GM23338 (cell line): ENCODE measurements at regions not wholly inside any gene's neighbourhood (a gene's known extent, or its start where the extent isn't known, plus 50 kb on each side); places are given as distances from the start of the nearest gene placed in this dataset.

Experiments used
- CTCF ChIP-seq, 2 experiments: fragments of 200-600 bp in 1 of 2; sonication (generic) in 1 of 2; conservative IDR thresholded peaks; 2 replicates each; pipeline versions ENCODE4 v1.5.1 to v1.6.1; 2016 to 2017; ENCODE audit warnings: antibody characterized with exemption in 2 of 2, low read depth in 2 of 2, mild to moderate bottlenecking in 2 of 2, moderate library complexity in 1 of 2
- ETS1 ChIP-seq: IDR thresholded peaks from 2 replicates; pipeline ENCODE4 v1.6.1; 2016; ENCODE audit warnings: antibody characterized with exemption
- EZH2 ChIP-seq: fragments of 200-600 bp; sonication (generic); IDR thresholded peaks from one replicate; pipeline ENCODE4 v1.8.0; 2017; ENCODE audit warnings: antibody characterized with exemption, mild to moderate bottlenecking, low read depth; ENCODE audit not compliant: unreplicated experiment
- EZH2phosphoT487 ChIP-seq: fragments of 200-600 bp; sonication (generic); IDR thresholded peaks from one replicate; pipeline ENCODE4 v1.8.1; 2018; ENCODE audit warnings: antibody characterized with exemption; ENCODE audit not compliant: unreplicated experiment
- JUNB ChIP-seq: IDR thresholded peaks from one replicate; pipeline ENCODE4 v1.6.1; 2016; ENCODE audit warnings: antibody characterized with exemption; ENCODE audit not compliant: unreplicated experiment
- NANOG ChIP-seq: IDR thresholded peaks from 2 replicates; pipeline ENCODE4 v1.6.1; 2016; ENCODE audit warnings: antibody characterized with exemption, borderline replicate concordance
- POLR2AphosphoS5 ChIP-seq: IDR thresholded peaks from 2 replicates; pipeline ENCODE4 v1.6.1; 2016; ENCODE audit warnings: antibody characterized with exemption, low read depth
- ZNF114 ChIP-seq: fragments of 250-450 bp; sonication (Bioruptor Pico); IDR thresholded peaks from 2 replicates; pipeline ENCODE4 v1.5.0; 2020; ENCODE audit warnings: mild to moderate bottlenecking, moderate library complexity
- TF ChIP-seq, protein P1 (sequence below): IDR thresholded peaks from one replicate; pipeline ENCODE4 v1.6.1; 2018; ENCODE audit warnings: antibody characterized with exemption; ENCODE audit not compliant: unreplicated experiment

DNA sequence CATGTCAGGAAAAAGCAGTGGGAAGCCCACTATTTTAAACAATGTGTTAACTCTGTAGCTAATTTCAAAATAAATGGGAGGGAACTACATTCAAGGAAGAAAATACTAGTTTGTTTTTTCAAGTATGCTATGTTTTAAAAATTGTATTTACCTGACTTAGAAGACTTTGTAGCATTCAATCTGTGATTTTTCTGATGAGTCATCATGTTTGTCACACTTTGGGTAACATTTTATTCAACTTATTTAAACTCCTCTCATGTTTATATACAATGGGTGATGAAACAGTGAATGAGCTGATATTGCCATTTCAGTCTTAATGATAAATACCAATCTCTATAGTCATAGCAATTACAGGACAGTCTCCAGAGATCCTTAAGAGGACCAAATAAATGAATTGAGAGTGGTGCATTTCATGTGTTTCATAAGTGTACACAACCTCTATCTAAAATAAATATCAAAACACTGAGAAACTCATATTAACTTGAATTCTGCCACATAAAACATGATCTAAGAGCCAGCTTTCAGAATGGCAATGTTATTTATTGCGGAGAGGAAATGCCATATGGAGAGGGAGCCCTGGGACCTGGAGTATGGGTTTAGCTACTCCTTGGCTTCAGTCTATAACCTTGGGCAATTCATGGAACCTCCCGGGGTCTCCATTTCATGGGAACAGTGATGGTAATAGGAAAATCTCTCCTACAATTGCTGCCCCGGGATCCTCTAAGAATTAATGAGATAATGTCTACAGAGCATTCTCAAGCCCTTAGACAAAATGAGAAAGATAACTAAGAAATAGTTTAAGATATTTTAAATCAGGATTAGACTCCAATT lies 913.9 kb downstream of the TLE4 start:
- TF ChIP-seq CTCF (conservative IDR thresholded peaks at IDR 0.05; ENCODE audit: low read depth in 2 of 2) (no peak), EZH2 (no peak), ZNF114 (CRISPR knock-in tag) (no peak), POLR2AphosphoS5 (no peak), EZH2phosphoT487 (no peak), ETS1 (no peak), NANOG (no peak), JUNB (no peak)
- TF ChIP-seq, protein P1, sequence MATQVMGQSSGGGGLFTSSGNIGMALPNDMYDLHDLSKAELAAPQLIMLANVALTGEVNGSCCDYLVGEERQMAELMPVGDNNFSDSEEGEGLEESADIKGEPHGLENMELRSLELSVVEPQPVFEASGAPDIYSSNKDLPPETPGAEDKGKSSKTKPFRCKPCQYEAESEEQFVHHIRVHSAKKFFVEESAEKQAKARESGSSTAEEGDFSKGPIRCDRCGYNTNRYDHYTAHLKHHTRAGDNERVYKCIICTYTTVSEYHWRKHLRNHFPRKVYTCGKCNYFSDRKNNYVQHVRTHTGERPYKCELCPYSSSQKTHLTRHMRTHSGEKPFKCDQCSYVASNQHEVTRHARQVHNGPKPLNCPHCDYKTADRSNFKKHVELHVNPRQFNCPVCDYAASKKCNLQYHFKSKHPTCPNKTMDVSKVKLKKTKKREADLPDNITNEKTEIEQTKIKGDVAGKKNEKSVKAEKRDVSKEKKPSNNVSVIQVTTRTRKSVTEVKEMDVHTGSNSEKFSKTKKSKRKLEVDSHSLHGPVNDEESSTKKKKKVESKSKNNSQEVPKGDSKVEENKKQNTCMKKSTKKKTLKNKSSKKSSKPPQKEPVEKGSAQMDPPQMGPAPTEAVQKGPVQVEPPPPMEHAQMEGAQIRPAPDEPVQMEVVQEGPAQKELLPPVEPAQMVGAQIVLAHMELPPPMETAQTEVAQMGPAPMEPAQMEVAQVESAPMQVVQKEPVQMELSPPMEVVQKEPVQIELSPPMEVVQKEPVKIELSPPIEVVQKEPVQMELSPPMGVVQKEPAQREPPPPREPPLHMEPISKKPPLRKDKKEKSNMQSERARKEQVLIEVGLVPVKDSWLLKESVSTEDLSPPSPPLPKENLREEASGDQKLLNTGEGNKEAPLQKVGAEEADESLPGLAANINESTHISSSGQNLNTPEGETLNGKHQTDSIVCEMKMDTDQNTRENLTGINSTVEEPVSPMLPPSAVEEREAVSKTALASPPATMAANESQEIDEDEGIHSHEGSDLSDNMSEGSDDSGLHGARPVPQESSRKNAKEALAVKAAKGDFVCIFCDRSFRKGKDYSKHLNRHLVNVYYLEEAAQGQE, result no peak
